GM19438 (cell line): ENCODE measurements at regions not wholly inside any gene's neighbourhood (a gene's known extent, or its start where the extent isn't known, plus 50 kb on each side); places are given as distances from the start of the nearest gene placed in this dataset.

ENCODE experiments used
- ATAC-seq: cut with Tn5 transposase; IDR thresholded peaks from one replicate; pipeline ENCODE4 v1.9.1; 2021; ENCODE audit warnings: low read depth; ENCODE audit not compliant: unreplicated experiment

- ATAC-seq, result no peak
Measured at GRCh38 chr4:153997516-153997915, 208.6 kb upstream of the SFRP2 start.

DNA sequence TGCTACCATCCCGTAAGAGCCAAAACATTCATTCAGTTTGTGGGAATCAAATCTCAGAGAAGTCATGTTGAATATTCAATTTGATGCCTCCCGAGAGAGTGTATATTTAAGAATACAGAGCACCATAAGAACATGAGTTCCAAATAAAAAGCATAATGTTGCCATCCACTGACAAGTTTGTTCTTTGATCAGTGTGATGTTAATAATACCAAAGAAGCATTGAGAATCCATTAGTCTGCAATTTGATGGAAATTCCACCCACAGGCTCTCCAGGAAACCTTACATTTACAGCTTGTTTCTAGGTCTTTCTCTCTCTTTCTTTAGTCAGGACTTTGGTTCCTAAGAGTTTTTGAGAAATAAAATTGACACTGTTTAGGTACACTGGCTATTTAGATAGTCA is 200.6 kb upstream of the SFRP2 start:
- ATAC-seq, result no peak

GRCh38 chr4:153988492-153989363 is 199.8 kb upstream of the SFRP2 start:
- no peak for ATAC-seq

GRCh38 chr4:153987291-153987690 is 198.4 kb upstream of the SFRP2 start:
- ATAC-seq, result no peak

DNA sequence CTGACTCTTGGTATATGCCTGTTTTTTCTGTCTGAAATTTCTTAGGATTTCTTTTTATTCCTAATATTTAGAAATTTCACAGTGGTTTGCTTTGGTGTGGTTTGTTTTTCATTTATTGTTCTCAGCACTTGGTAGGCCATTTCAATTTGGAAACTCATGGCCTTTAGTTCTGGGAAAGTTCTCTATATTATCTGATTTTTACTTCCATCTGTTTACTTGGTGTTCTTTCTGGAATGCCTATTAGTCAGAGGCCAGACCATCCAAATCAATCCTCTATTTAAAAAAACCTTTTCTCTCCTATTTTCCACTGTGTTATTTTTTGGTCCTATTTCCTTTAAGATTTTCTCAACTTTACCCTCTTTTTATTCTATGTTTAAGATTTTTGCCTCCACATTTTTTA is 188.1 kb upstream of the SFRP2 start:
- no peak for ATAC-seq

DNA sequence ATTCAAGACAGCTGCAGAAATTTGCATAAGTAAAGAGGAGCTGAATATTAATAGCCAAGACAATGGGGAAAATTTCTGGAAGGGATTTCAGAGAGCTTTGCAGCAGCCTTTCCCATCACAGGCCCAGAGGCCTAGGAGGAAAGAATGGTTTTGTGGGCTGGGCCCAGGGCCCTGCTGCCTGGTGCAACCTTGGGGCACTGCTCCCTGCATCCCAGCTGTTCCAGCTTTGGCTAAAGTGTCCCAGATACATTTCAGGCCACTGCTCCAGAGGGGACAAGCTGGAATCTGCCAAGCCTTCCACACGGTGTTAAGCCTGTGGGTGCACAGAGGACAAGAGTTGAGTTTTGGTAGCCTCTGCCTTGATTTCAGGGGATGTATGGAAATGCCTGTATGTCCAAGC is 185.6 kb upstream of the SFRP2 start:
- ATAC-seq, result no peak

DNA sequence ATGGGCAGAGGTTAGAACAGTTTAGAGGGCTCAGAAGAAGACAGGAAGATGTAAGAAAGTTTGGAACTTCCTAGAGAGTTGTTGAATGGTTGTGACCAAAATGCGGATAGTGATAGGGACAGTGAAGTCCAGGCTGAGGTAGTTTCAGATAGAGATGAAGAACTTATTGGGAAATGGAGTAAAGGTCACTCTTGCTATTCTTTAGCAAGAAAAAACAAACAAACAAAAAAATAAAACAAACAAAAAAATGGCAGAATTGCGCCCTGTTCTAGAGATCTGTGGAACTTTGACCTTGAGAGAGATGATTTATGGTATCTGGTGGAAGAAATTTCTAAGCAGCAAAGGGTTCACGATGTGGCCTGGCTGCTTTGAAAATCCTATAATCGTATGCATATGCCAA is 185.1 kb upstream of the SFRP2 start:
- ATAC-seq, result no peak

DNA sequence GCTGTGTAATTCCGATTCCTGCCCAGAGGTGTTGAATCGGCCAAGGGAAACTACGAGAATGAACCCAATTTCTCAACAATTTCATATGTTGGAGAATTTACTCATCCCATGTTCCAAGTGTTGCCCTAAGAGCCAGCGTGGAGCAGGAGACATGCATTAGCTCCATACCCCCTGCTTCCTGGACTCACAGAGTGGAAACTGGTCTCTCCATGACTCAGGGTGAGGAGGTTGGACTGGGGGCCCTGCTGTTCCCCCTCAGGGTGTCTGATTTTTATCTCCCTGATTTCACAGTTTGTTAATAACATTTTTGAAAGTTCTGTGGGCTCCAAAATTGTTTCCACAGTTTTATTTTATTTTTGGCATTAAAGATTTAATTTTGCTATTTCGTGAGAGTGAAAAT is 183.0 kb upstream of the SFRP2 start:
- ATAC-seq, result no peak

DNA sequence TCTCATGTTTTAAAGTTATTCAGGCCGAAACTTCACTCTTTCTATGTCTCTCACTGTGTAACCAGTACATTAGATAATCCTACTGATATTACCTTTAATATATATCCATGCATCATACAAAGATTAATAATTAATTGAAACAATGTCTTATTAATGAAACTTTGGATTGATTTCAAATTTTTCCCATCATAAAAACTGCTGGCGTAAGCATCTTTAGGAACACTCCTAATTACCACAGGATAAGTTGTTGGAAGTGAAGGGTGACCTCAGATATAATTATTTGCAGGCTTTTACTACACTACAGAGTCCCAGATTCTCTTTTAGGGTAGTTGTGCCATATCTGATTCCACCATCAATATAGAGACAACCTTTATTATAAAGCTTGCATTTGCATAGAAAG is 181.3 kb upstream of the SFRP2 start:
- no peak for ATAC-seq

- no peak for ATAC-seq
Measured at GRCh38 chr4:153969542-153969941, 180.7 kb upstream of the SFRP2 start.

- no peak for ATAC-seq
Measured at GRCh38 chr4:153966641-153967040, 177.8 kb upstream of the SFRP2 start.

GRCh38 chr4:153963216-153963615 is 174.3 kb upstream of the SFRP2 start:
- no peak for ATAC-seq

GRCh38 chr4:153962311-153963039 is 173.6 kb upstream of the SFRP2 start:
- ATAC-seq, result peak; percentile 86

GRCh38 chr4:153955327-153955726 is 166.4 kb upstream of the SFRP2 start:
- no peak for ATAC-seq

GRCh38 chr4:153954654-153955053 is 165.8 kb upstream of the SFRP2 start:
- ATAC-seq, result no peak

DNA sequence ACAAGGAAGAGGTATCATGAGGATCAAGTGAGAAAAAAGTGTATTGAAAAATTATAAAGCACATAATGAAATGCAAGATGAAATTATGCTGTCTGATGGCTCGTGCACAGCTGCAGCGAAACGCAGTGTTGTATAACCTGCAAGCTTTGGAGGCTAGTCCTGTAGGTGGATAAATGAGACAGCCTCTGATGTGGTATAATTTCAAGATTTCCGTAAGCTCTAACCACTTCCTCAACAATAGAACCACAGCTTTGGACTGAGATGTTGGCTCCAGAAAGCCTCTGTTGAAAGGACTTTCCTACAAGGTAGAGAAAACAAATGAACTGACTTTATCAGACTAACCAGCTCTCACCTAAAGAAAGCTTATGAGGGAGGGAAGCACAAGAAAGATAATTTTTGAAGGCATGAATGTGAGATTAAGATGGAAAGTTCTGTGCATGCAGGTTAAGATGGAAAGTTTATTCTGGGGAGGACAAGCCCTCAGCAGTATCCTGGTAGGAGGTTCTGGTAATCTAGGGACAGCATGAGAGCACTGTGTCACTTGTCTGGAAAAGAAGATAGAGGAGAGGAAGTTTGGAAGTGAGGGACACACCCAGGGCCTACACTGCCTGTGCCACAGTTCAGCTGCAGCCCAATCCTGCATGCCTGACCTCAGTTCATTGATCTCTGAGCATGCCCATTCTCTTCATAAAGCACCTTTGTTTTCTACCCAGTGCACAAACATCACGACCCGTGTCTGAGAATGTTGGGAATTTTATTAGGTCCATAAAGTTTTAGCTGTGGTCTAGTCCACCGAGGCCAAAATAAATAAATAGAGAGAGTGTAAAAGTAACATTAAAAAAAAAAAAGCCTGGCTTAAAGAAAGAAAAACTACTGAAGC is 161.5 kb upstream of the SFRP2 start:
- no peak for ATAC-seq

- no peak for ATAC-seq
Measured at GRCh38 chr4:153948041-153948440, 159.2 kb upstream of the SFRP2 start.

GRCh38 chr4:153947124-153947523 is 158.2 kb upstream of the SFRP2 start:
- ATAC-seq, result no peak

GRCh38 chr4:153945704-153946103 is 156.8 kb upstream of the SFRP2 start:
- no peak for ATAC-seq

DNA sequence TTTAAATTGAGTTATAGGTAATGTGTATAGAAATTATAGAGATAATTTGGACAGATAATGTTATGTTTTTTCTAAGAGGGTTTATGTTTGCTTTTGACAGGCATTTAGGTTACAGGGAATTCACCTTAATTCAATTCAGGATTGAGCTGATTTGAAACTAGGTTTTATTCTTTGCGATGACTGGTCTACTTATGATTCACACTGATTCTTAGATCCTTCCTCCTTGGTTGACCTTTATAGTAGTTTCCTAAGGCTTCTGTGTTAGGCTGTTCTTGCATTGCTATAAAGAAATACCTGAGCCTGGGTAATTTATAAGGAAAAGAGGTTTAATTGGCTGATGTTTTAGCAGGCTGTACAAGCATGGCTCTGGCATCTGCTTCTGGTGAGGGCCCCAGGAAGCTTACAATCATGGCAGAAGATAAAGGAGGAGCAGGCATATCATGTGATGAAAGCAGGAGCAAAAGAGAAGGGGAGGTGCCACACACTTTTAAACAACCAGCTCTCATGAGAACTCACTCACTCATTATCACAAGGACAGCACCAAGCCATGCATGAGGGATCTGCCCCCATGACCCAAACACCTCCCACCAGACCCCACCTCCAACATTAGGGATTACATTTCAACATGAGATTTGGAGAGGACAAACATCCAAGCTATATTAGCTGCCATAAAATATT is 155.0 kb upstream of the SFRP2 start:
- no peak for ATAC-seq
